CD4-positive, alpha-beta T cell (primary cell): ENCODE measurements at regions not wholly inside any gene's neighbourhood (a gene's known extent, or its start where the extent isn't known, plus 50 kb on each side); places are given as distances from the start of the nearest gene placed in this dataset.

Source experiments
- ATAC-seq: fragments of 200-7000 bp; cut with Tn5 transposase; one replicate; pipeline ENCODE4 v1.10.0; 2022; ENCODE audit warnings: mild to moderate bottlenecking; ENCODE audit not compliant: poor library complexity
- CTCF ChIA-PET: fragments of 350-600 bp; sonication (Branson Sonifier 250); formaldehyde crosslinking; loops from one replicate; lab custom pipeline; 2021; ENCODE audit warnings: antibody characterized with exemption, inconsistent platforms; lab: Charles Lee
- POLR2A ChIA-PET: fragments of 350-600 bp; sonication (Branson Sonifier 250); formaldehyde crosslinking; loops from one replicate; lab custom pipeline; 2021; ENCODE audit warnings: antibody characterized with exemption, inconsistent platforms; lab: Charles Lee
- DNase-seq, 14 experiments: peaks; one replicate each; pipeline ENCODE4 v3.0.0-alpha.2; 2013 to 2020; ENCODE audit warnings: mixed read lengths in 2 of 14
- H3K27ac ChIP-seq, 2 donors: one replicate each; pipeline versions ENCODE4 v1.5.1 to v1.7.0; 2013; ENCODE audit warnings: low read length in 2 of 2, low read depth in 1 of 2, mild to moderate bottlenecking in 1 of 2
- H3K27me3 ChIP-seq, 2 experiments: 1 replicate in 1 of 2; 2 replicates in 1 of 2; pipeline versions ENCODE4 v1.6.1 to v1.7.0; 2013; ENCODE audit warnings: low read length in 2 of 2, control low read depth in 1 of 2, mild to moderate bottlenecking in 1 of 2, moderate library complexity in 1 of 2; ENCODE audit not compliant: insufficient read depth in 2 of 2, control insufficient read depth in 1 of 2
- H3K36me3 ChIP-seq: one replicate; pipeline ENCODE4 v1.6.1; 2013; ENCODE audit warnings: low read length, control low read depth; ENCODE audit not compliant: insufficient read depth
- H3K4me1 ChIP-seq: one replicate; pipeline ENCODE4 v1.6.1; 2013; ENCODE audit warnings: low read length, control low read depth; ENCODE audit not compliant: insufficient read depth
- H3K4me3 ChIP-seq: one replicate; pipeline ENCODE4 v1.5.1; 2013; ENCODE audit warnings: mild to moderate bottlenecking, low read length, moderate library complexity
- H3K9me3 ChIP-seq, 2 experiments: 1 replicate in 1 of 2; 2 replicates in 1 of 2; pipeline versions ENCODE4 v1.6.1 to v1.7.0; 2013; ENCODE audit warnings: low read length in 2 of 2, mild to moderate bottlenecking in 2 of 2, control low read depth in 1 of 2, moderate library complexity in 1 of 2; ENCODE audit not compliant: control insufficient read depth in 1 of 2, insufficient read depth in 1 of 2
- H3K27ac Mint-ChIP-seq: one replicate; pipeline ENCODE4 v1.8.0; 2020; ENCODE audit warnings: mixed read lengths
- H3K27me3 Mint-ChIP-seq: one replicate; pipeline ENCODE4 v1.8.0; 2021; ENCODE audit warnings: mixed read lengths
- H3K36me3 Mint-ChIP-seq: one replicate; pipeline ENCODE4 v1.8.0; 2021; ENCODE audit warnings: low read depth, mixed read lengths
- H3K4me1 Mint-ChIP-seq: one replicate; pipeline ENCODE4 v1.8.0; 2021; ENCODE audit warnings: low read depth, mixed read lengths
- H3K4me3 Mint-ChIP-seq: one replicate; pipeline ENCODE4 v1.8.0; 2020; ENCODE audit warnings: mild to moderate bottlenecking, mixed read lengths
- H3K9me3 Mint-ChIP-seq: one replicate; pipeline ENCODE4 v1.8.0; 2020; ENCODE audit warnings: mixed read lengths
- intact Hi-C, 2 experiments: fragments of 100-400 bp; cut with DNase I in 1 of 2; cut with micrococcal nuclease in 1 of 2; formaldehyde crosslinking; loops; one replicate each; pipeline versions ENCODE4 v1.15.1 to v1.9.0; 2023 to 2025; cut with DNase I, micrococcal nuclease
- TF ChIP-seq, protein P1 (sequence below): fragments of 200-600 bp; IDR thresholded peaks from one replicate; pipeline ENCODE4 v1.8.0; 2022; ENCODE audit warnings: antibody characterized with exemption, mild to moderate bottlenecking

DNA sequence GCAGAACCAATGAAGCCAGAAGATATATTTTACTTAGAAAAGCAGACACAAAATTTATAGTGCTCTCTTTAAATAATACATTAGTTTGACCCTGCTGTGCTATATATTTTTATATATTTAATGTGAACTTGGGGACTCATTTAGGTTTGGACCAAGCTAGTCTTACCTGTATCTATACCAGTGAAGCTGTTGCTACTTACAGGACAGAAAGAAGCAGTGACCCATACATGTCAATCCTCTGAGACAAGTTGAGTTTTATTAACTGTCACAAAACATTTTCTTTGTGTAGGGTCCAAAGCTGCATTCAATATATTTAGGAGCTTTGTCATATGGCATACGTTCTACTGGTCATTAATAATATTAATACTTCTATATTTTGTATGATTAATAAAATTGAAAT lies 327.7 kb upstream of the NUDT12 start:
- Histone ChIP-seq H3K4me3 (no peak overlapping the region), H3K9me3 (peaks cover 3 to 8% of the 10 kb centered on the region in 2 experiments), H3K27me3 (no peaks in the 10 kb centered on the region), H3K36me3 (no peaks in the 10 kb centered on the region), H3K4me1 (no peaks in the 10 kb centered on the region), H3K27ac (no peak overlapping the region)
- intact Hi-C loops = no loop called here
- ChIA-PET CTCF (no interaction called here), POLR2A (no interaction called here)
- TF ChIP-seq, protein P1, sequence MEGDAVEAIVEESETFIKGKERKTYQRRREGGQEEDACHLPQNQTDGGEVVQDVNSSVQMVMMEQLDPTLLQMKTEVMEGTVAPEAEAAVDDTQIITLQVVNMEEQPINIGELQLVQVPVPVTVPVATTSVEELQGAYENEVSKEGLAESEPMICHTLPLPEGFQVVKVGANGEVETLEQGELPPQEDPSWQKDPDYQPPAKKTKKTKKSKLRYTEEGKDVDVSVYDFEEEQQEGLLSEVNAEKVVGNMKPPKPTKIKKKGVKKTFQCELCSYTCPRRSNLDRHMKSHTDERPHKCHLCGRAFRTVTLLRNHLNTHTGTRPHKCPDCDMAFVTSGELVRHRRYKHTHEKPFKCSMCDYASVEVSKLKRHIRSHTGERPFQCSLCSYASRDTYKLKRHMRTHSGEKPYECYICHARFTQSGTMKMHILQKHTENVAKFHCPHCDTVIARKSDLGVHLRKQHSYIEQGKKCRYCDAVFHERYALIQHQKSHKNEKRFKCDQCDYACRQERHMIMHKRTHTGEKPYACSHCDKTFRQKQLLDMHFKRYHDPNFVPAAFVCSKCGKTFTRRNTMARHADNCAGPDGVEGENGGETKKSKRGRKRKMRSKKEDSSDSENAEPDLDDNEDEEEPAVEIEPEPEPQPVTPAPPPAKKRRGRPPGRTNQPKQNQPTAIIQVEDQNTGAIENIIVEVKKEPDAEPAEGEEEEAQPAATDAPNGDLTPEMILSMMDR = no peak
- peaks cover 2% of the 10 kb centered on the region for H3K9me3 Mint-ChIP-seq
- no peaks in the 10 kb centered on the region for H3K27me3 Mint-ChIP-seq
- ATAC-seq (no peak), DNase-seq (no peak)
- H3K27ac Mint-ChIP-seq = no peak overlapping the region
- no peaks in the 10 kb centered on the region for H3K36me3 Mint-ChIP-seq
- H3K4me3 Mint-ChIP-seq = no peak overlapping the region
- no peaks in the 10 kb centered on the region for H3K4me1 Mint-ChIP-seq

DNA sequence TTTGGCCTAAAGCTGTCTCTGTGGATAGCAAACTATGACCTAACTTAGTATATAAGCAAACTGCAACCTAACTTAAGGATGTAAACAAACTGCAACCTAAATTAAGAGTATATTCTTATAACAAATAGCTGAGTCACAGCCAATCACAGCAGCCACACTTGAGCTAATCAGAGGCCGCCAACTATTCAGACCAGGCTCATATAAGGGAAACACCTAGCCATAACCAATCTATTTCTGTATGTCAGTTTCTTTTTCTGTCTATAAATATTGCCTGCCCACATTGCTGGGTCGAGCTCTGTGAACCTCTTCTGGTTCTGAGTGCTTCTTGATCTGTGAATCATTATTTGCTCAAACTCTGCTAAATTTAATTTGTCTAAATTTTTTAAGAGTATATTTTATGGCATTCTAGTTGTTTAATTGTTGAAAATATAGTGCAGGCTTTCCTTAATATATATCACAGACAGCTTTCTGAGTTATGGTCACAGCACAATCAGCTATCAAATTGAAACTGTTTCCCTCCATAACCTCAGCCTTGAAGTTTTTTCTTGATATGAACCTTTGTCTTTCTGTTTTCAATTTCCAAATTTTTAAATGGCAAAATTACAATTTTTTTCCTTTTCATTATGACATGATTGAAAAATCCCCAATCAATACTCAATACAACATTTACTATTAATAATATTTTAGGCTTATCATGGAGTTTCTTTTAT lies 327.1 kb upstream of the NUDT12 start:
- ATAC-seq (no peak), DNase-seq (no peak)
- no peaks in the 10 kb centered on the region for H3K36me3 ChIP-seq
- Mint-ChIP-seq H3K4me3 (no peak overlapping the region), H3K36me3 (no peaks in the 10 kb centered on the region), H3K27ac (no peak overlapping the region), H3K27me3 (no peaks in the 10 kb centered on the region), H3K9me3 (peaks cover 2% of the 10 kb centered on the region), H3K4me1 (no peaks in the 10 kb centered on the region)
- peaks cover 3 to 8% of the 10 kb centered on the region in 2 experiments for H3K9me3 ChIP-seq
- H3K27me3 ChIP-seq = no peaks in the 10 kb centered on the region
- TF ChIP-seq, protein P1 = no peak
- intact Hi-C loops = no loop called here
- no peaks in the 10 kb centered on the region for H3K4me1 ChIP-seq
- no peak overlapping the region for H3K27ac ChIP-seq
- ChIA-PET CTCF (no interaction called here), POLR2A (no interaction called here)
- H3K4me3 ChIP-seq = no peak overlapping the region

DNA sequence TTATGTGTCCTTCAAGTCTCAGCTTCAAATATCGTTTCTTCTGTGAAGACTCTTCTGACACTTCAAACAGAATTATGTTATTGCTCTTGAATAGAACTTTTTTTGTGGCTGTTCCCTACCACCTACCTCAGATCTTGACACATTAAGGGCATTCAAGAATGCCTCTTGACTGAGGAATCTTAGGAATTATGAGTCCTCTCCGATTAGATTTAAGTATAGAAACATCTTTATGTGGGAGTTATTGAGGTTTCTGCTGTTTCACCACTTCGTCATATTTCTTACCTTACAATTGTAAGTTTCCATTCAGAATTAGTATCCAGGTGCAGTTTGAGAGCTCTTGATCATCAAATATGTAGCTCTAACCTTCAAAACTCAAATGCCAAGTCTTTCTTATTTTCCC lies 324.2 kb upstream of the NUDT12 start:
- Mint-ChIP-seq H3K27ac (no peak overlapping the region), H3K36me3 (no peaks in the 10 kb centered on the region), H3K4me1 (no peaks in the 10 kb centered on the region), H3K4me3 (no peak overlapping the region), H3K9me3 (peaks cover 4% of the 10 kb centered on the region), H3K27me3 (no peaks in the 10 kb centered on the region)
- Histone ChIP-seq H3K36me3 (no peaks in the 10 kb centered on the region), H3K27me3 (no peaks in the 10 kb centered on the region), H3K4me3 (no peak overlapping the region), H3K4me1 (no peaks in the 10 kb centered on the region), H3K27ac (no peak overlapping the region), H3K9me3 (peaks cover 3 to 5% of the 10 kb centered on the region in 2 experiments)
- intact Hi-C loops = no loop called here
- DNase-seq (no peak), ATAC-seq (no peak)
- TF ChIP-seq, protein P1 = no peak
- CTCF ChIA-PET = no interaction called here
- POLR2A ChIA-PET = no interaction called here
